ENCODE measurements at regions not wholly inside any gene's neighbourhood (a gene's known extent, or its start where the extent isn't known, plus 50 kb on each side); places are given as distances from the start of the nearest gene placed in this dataset.

DNA sequence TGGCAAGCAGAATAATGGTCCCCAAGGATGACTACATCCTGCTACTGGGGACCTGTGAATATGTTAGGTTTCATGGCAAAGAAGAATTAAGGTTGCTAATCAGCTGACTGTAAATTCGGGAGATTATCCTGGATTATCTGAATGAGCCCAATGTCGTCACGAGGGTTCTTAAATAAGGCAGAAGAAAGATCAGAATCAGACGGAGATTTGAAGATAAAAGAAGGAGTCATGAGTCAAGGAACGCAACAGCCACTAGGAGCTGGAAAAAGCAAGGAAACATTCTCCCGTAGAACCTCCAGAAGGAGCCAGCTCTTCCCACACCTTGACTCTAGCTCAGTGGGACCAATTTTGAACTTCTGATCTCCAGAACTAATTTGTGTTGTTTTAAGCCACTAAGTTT is 82.9 kb upstream of the APBB1IP start:
- TF ChIP-seq, protein P1, sequence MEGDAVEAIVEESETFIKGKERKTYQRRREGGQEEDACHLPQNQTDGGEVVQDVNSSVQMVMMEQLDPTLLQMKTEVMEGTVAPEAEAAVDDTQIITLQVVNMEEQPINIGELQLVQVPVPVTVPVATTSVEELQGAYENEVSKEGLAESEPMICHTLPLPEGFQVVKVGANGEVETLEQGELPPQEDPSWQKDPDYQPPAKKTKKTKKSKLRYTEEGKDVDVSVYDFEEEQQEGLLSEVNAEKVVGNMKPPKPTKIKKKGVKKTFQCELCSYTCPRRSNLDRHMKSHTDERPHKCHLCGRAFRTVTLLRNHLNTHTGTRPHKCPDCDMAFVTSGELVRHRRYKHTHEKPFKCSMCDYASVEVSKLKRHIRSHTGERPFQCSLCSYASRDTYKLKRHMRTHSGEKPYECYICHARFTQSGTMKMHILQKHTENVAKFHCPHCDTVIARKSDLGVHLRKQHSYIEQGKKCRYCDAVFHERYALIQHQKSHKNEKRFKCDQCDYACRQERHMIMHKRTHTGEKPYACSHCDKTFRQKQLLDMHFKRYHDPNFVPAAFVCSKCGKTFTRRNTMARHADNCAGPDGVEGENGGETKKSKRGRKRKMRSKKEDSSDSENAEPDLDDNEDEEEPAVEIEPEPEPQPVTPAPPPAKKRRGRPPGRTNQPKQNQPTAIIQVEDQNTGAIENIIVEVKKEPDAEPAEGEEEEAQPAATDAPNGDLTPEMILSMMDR (IDR thresholded peaks at IDR 0.05 in 4 of 5, conservative IDR thresholded peaks at IDR 0.05 in 1 of 5) = no peak
- no peak for TF ChIP-seq POLR2A (IDR thresholded peaks at IDR 0.05)

Data from gastrocnemius medialis (tissue), 4 donors.